GM23338 (cell line): ENCODE measurements at regions not wholly inside any gene's neighbourhood (a gene's known extent, or its start where the extent isn't known, plus 50 kb on each side); places are given as distances from the start of the nearest gene placed in this dataset.

Experiments
- ATAC-seq: fragments of 200-7000 bp; cut with Tn5 transposase; 3 replicates; pipeline ENCODE4 v1.9.1; 2020
- DNase-seq: peaks from one replicate; pipeline ENCODE4 v3.0.0-alpha.2; 2015; ENCODE audit warnings: low spot score
- H2AFZ ChIP-seq: fragments of 200-600 bp; sonication (generic); 2 replicates; pipeline ENCODE4 v1.8.0; 2016; ENCODE audit warnings: antibody characterized with exemption, mild to moderate bottlenecking, moderate library complexity
- H3F3A ChIP-seq: fragments of 200-600 bp; sonication (generic); replicated peaks from 2 replicates; pipeline ENCODE4 v1.8.0; 2017; ENCODE audit warnings: antibody characterized with exemption, mixed run types, low read depth
- H3K27ac ChIP-seq: fragments of 200-600 bp; sonication (generic); 2 replicates; pipeline ENCODE4 v1.6.1; 2016; ENCODE audit warnings: low read depth
- H3K27me3 ChIP-seq: fragments of 200-600 bp; sonication (generic); 2 replicates; pipeline ENCODE4 v1.8.0; 2016; ENCODE audit warnings: mild to moderate bottlenecking, mixed run types, moderate library complexity; ENCODE audit not compliant: insufficient read depth
- H3K36me3 ChIP-seq: fragments of 200-600 bp; sonication (generic); 2 replicates; pipeline ENCODE4 v1.8.0; 2016; ENCODE audit warnings: mild to moderate bottlenecking; ENCODE audit not compliant: insufficient read depth
- H3K4me1 ChIP-seq: fragments of 200-600 bp; sonication (generic); 2 replicates; pipeline ENCODE4 v1.8.0; 2016; ENCODE audit warnings: mild to moderate bottlenecking, moderate library complexity; ENCODE audit not compliant: insufficient read depth
- H3K4me2 ChIP-seq: fragments of 200-600 bp; sonication (generic); 2 replicates; pipeline ENCODE4 v1.7.1; 2017; ENCODE audit warnings: mixed run types
- H3K4me3 ChIP-seq: fragments of 200-600 bp; sonication (generic); 2 replicates; pipeline ENCODE4 v1.6.1; 2016; ENCODE audit warnings: mixed run types
- H3K79me2 ChIP-seq: fragments of 200-600 bp; sonication (generic); replicated peaks from 2 replicates; pipeline ENCODE4 v1.8.0; 2017; ENCODE audit warnings: mild to moderate bottlenecking; ENCODE audit not compliant: insufficient read depth
- H3K9me2 ChIP-seq: fragments of 200-600 bp; sonication (generic); 2 replicates; pipeline ENCODE4 v1.8.0; 2017; ENCODE audit not compliant: insufficient read depth
- H4K20me1 ChIP-seq: fragments of 200-600 bp; sonication (generic); replicated peaks from 2 replicates; pipeline ENCODE4 v1.8.0; 2017; ENCODE audit warnings: mild to moderate bottlenecking; ENCODE audit not compliant: insufficient read depth
- H3K27ac Mint-ChIP-seq: 2 replicates; pipeline ENCODE4 v1.8.0; 2020; ENCODE audit warnings: inconsistent platforms, mild to moderate bottlenecking, moderate library complexity, mixed read lengths
- H3K27me3 Mint-ChIP-seq: 3 replicates; pipeline ENCODE4 v1.8.0; 2022; ENCODE audit warnings: low read depth, mild to moderate bottlenecking, moderate library complexity, mixed read lengths, inconsistent platforms; ENCODE audit not compliant: insufficient read depth, poor library complexity
- H3K36me3 Mint-ChIP-seq: 3 replicates; pipeline ENCODE4 v1.8.0; 2021; ENCODE audit warnings: low read depth, mild to moderate bottlenecking, inconsistent platforms, moderate library complexity, mixed read lengths
- H3K4me1 Mint-ChIP-seq: 3 replicates; pipeline ENCODE4 v1.8.0; 2020; ENCODE audit warnings: mild to moderate bottlenecking, inconsistent platforms, mixed read lengths
- H3K4me3 Mint-ChIP-seq: 3 replicates; pipeline ENCODE4 v1.8.0; 2021; ENCODE audit warnings: moderate library complexity, mild to moderate bottlenecking, inconsistent platforms, mixed read lengths
- H3K9me3 Mint-ChIP-seq: 3 replicates; pipeline ENCODE4 v1.8.0; 2020; ENCODE audit warnings: moderate library complexity, mild to moderate bottlenecking, inconsistent platforms, mixed read lengths
- CREB1 ChIP-seq: fragments of 250-450 bp; sonication (Bioruptor Pico); IDR thresholded peaks from 2 replicates; pipeline ENCODE4 v1.5.0; 2020; ENCODE audit warnings: low read depth, mild to moderate bottlenecking, moderate library complexity
- JUNB ChIP-seq: IDR thresholded peaks from one replicate; pipeline ENCODE4 v1.6.1; 2016; ENCODE audit warnings: antibody characterized with exemption; ENCODE audit not compliant: unreplicated experiment
- POLR2AphosphoS5 ChIP-seq: IDR thresholded peaks from 2 replicates; pipeline ENCODE4 v1.6.1; 2016; ENCODE audit warnings: antibody characterized with exemption, low read depth
- REST ChIP-seq: IDR thresholded peaks from one replicate; pipeline ENCODE4 v1.6.1; 2018; ENCODE audit warnings: antibody characterized with exemption; ENCODE audit not compliant: unreplicated experiment
- STAT1 ChIP-seq: IDR thresholded peaks from one replicate; pipeline ENCODE4 v1.6.1; 2016; ENCODE audit warnings: antibody characterized with exemption; ENCODE audit not compliant: unreplicated experiment
- TF ChIP-seq, protein P1 (sequence below): fragments of 250-450 bp; sonication (Bioruptor Pico); IDR thresholded peaks from 2 replicates; pipeline ENCODE4 v1.5.0; 2020; ENCODE audit warnings: mild to moderate bottlenecking, moderate library complexity

- TF ChIP-seq REST (no peak), JUNB (no peak), CREB1 (CRISPR knock-in tag) (no peak)
- TF ChIP-seq, protein P1, sequence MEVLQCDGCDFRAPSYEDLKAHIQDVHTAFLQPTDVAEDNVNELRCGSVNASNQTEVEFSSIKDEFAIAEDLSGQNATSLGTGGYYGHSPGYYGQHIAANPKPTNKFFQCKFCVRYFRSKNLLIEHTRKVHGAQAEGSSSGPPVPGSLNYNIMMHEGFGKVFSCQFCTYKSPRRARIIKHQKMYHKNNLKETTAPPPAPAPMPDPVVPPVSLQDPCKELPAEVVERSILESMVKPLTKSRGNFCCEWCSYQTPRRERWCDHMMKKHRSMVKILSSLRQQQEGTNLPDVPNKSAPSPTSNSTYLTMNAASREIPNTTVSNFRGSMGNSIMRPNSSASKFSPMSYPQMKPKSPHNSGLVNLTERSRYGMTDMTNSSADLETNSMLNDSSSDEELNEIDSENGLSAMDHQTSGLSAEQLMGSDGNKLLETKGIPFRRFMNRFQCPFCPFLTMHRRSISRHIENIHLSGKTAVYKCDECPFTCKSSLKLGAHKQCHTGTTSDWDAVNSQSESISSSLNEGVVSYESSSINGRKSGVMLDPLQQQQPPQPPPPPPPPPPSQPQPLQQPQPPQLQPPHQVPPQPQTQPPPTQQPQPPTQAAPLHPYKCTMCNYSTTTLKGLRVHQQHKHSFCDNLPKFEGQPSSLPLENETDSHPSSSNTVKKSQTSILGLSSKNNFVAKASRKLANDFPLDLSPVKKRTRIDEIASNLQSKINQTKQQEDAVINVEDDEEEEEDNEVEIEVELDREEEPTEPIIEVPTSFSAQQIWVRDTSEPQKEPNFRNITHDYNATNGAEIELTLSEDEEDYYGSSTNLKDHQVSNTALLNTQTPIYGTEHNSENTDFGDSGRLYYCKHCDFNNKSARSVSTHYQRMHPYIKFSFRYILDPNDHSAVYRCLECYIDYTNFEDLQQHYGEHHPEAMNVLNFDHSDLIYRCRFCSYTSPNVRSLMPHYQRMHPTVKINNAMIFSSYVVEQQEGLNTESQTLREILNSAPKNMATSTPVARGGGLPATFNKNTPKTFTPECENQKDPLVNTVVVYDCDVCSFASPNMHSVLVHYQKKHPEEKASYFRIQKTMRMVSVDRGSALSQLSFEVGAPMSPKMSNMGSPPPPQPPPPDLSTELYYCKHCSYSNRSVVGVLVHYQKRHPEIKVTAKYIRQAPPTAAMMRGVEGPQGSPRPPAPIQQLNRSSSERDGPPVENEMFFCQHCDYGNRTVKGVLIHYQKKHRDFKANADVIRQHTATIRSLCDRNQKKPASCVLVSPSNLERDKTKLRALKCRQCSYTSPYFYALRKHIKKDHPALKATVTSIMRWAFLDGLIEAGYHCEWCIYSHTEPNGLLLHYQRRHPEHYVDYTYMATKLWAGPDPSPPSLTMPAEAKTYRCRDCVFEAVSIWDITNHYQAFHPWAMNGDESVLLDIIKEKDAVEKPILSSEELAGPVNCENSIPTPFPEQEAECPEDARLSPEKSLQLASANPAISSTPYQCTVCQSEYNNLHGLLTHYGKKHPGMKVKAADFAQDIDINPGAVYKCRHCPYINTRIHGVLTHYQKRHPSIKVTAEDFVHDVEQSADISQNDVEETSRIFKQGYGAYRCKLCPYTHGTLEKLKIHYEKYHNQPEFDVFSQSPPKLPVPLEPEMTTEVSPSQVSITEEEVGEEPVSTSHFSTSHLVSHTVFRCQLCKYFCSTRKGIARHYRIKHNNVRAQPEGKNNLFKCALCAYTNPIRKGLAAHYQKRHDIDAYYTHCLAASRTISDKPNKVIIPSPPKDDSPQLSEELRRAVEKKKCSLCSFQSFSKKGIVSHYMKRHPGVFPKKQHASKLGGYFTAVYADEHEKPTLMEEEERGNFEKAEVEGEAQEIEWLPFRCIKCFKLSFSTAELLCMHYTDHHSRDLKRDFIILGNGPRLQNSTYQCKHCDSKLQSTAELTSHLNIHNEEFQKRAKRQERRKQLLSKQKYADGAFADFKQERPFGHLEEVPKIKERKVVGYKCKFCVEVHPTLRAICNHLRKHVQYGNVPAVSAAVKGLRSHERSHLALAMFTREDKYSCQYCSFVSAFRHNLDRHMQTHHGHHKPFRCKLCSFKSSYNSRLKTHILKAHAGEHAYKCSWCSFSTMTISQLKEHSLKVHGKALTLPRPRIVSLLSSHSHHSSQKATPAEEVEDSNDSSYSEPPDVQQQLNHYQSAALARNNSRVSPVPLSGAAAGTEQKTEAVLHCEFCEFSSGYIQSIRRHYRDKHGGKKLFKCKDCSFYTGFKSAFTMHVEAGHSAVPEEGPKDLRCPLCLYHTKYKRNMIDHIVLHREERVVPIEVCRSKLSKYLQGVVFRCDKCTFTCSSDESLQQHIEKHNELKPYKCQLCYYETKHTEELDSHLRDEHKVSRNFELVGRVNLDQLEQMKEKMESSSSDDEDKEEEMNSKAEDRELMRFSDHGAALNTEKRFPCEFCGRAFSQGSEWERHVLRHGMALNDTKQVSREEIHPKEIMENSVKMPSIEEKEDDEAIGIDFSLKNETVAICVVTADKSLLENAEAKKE (CRISPR knock-in tag), result no peak
Measured at GRCh38 chr15:93482731-93483130, 393.7 kb upstream of the RGMA start (continued).

DNA sequence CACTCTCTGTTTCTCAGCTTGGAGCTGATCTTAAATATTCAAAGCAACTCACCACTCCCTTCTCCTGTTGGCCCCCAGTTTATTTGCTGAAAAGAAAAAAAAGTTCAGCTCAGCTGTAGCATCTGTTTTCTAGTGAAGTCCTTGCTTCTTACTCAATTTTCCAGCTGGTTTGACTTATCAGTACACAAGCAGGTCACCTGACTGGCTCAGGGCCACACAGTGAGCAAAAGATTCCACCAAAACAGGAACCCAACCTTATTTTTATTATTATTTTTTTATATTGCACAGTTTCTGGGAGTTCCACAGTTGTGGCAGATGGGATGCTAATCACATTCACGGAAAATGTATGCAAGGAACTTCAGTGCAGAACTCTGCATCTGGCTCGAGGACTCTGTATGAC is 390.7 kb upstream of the RGMA start:
- Histone ChIP-seq H3K4me1 (peaks cover 30% of the 10 kb centered on the region), H3K9me2 (peaks cover 4% of the 10 kb centered on the region; the same call in 1 of the 2 replicates), H3K4me3 (no peak overlapping the region), H3K27ac (no peak overlapping the region), H3K36me3 (no peaks in the 10 kb centered on the region), H3K4me2 (no peak overlapping the region), H3F3A (no peaks in the 10 kb centered on the region; the same call in 1 of the 2 replicates), H3K79me2 (no peaks in the 10 kb centered on the region), H3K27me3 (no peaks in the 10 kb centered on the region; the same call in 1 of the 2 replicates), H2AFZ (0 out of 2 replicates have a peak overlapping the region, but pooled peaks have one; percentile 30), H4K20me1 (no peaks in the 10 kb centered on the region)
- H3K4me1 Mint-ChIP-seq, result peaks cover 37% of the 10 kb centered on the region
- no peak for DNase-seq
- no peak overlapping the region for H3K4me3 Mint-ChIP-seq
- no peak overlapping the region for H3K27ac Mint-ChIP-seq
- H3K27me3 Mint-ChIP-seq, result peaks cover 3% of the 10 kb centered on the region
- peaks cover 20% of the 10 kb centered on the region; the same call in 2 of the 3 replicates for H3K36me3 Mint-ChIP-seq
- ATAC-seq, result no peak
- peaks cover 13% of the 10 kb centered on the region; the same call in 2 of the 3 replicates for H3K9me3 Mint-ChIP-seq
- TF ChIP-seq POLR2AphosphoS5 (no peak), CREB1 (CRISPR knock-in tag) (no peak), STAT1 (no peak), REST (no peak)
